Thyroid gland (tissue), 4 donors: ENCODE measurements at regions not wholly inside any gene's neighbourhood (a gene's known extent, or its start where the extent isn't known, plus 50 kb on each side); places are given as distances from the start of the nearest gene placed in this dataset.

ENCODE experiments used
- DNase-seq, 2 donors: peaks; one replicate each; pipeline ENCODE4 v3.0.0-alpha.2; 2019
- H3K27ac ChIP-seq, 3 donors: fragments of 200-600 bp; sonication (generic); 1 replicate in 2 of 3; 2 replicates in 1 of 3; pipeline ENCODE4 v1.5.1; 2016 to 2019; ENCODE audit warnings: mild to moderate bottlenecking in 1 of 3, moderate library complexity in 1 of 3
- H3K27me3 ChIP-seq: fragments of 200-600 bp; sonication (generic); one replicate; pipeline ENCODE4 v1.5.1; 2019
- H3K36me3 ChIP-seq, 2 donors: fragments of 200-600 bp; sonication (generic); one replicate each; pipeline ENCODE4 v1.5.1; 2016 to 2019
- H3K4me1 ChIP-seq, 2 donors: fragments of 200-600 bp; sonication (generic); one replicate each; pipeline ENCODE4 v1.5.1; 2017 to 2019
- H3K4me3 ChIP-seq, 3 donors: fragments of 200-600 bp; sonication (generic); replicated peaks in 1 of 3; 1 replicate in 2 of 3; 2 replicates in 1 of 3; pipeline ENCODE4 v1.5.1; 2016; ENCODE audit warnings: mild to moderate bottlenecking in 1 of 3
- H3K9me3 ChIP-seq: fragments of 200-600 bp; sonication (generic); one replicate; pipeline ENCODE4 v1.5.1; 2017
- CTCF ChIP-seq, 6 experiments: fragments of 200-600 bp in 3 of 6; fragments of 450-650 bp in 3 of 6; sonication (generic) in 3 of 6; IDR thresholded peaks; one replicate each; pipeline ENCODE4 v1.5.1; 2016 to 2019; ENCODE audit warnings: antibody characterized with exemption in 6 of 6, mild to moderate bottlenecking in 2 of 6, inconsistent platforms in 1 of 6, moderate library complexity in 1 of 6
- POLR2A ChIP-seq, 2 donors: fragments of 450-650 bp; IDR thresholded peaks; one replicate each; pipeline ENCODE4 v1.6.1; 2017; ENCODE audit warnings: antibody characterized with exemption in 2 of 2, mild to moderate bottlenecking in 2 of 2, moderate library complexity in 1 of 2
- WGBS, 2 donors: methylation state at CpG; one replicate each; pipeline ENCODE4 v1.1.5; 2017; 5-methylcytosine and 5-hydroxymethylcytosine counted together
- intact Hi-C: fragments of 100-400 bp; cut with DNase I; formaldehyde crosslinking; loops from one replicate; pipeline ENCODE4 v1.15.1; 2023

DNA sequence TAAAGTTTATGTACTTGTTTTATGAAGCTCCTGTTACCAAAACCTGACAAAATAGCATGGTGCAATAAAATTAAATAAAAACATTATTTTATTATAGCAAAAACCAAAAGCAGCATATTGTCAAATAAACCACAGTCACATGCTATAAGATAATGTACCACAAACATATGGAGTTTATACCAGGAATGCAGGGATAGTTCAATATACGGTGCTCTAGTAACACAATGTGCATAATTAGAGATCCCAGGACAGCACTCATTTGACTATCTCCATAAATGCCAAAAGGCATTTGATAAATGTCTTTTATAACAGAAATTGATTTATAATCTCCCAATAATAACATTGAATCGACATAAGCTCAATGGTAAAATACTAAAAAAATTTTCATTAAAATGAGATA is 402.0 kb downstream of the RND3 start:
- Histone ChIP-seq H3K27ac (no peak overlapping the region), H3K4me3 (no peak overlapping the region), H3K4me1 (no peaks in the 10 kb centered on the region), H3K27me3 (no peaks in the 10 kb centered on the region), H3K9me3 (no peaks in the 10 kb centered on the region), H3K36me3 (no peaks in the 10 kb centered on the region)
- 95 to 97% methylated on average over 2 of the region's 2 CpGs for WGBS, 2 donors
- intact Hi-C loops: no loop called here
- TF ChIP-seq POLR2A (IDR thresholded peaks at IDR 0.05) (no peak), CTCF (IDR thresholded peaks at IDR 0.05) (no peak)
- DNase-seq: no peak

- intact Hi-C loops: no loop called here
- Histone ChIP-seq H3K27ac (no peak overlapping the region), H3K4me3 (no peak overlapping the region), H3K27me3 (no peaks in the 10 kb centered on the region), H3K36me3 (no peaks in the 10 kb centered on the region), H3K9me3 (no peaks in the 10 kb centered on the region), H3K4me1 (no peaks in the 10 kb centered on the region)
- WGBS, 2 donors: 72 to 74% methylated on average over 4 of the region's 4 CpGs
- DNase-seq: no peak
- TF ChIP-seq CTCF (IDR thresholded peaks at IDR 0.05) (no peak), POLR2A (IDR thresholded peaks at IDR 0.05) (no peak)
Observed at GRCh38 chr2:150081775-150082481, 405.5 kb downstream of the RND3 start.

DNA sequence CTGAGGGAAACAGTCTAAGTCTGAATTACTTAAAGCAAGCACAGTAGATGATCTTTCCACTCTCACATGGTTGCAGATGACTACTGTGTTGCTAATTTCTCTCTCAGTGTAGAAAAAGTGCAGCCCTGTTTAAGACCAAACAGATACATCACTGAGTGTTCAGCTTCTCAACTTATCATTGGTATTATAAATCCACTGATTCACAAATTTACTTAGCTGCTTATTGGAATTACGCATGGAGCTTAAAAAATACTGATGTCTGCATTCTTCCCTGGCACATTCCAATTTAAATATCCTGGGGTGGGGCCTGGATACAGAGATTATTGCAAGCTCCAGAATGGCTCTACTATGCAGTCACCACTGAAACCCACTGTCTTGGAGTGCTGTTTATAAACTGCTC is 411.2 kb downstream of the RND3 start:
- Histone ChIP-seq H3K9me3 (no peaks in the 10 kb centered on the region), H3K27ac (no peak overlapping the region), H3K36me3 (no peaks in the 10 kb centered on the region), H3K4me3 (no peak overlapping the region), H3K27me3 (no peaks in the 10 kb centered on the region), H3K4me1 (no peaks in the 10 kb centered on the region)
- 77 to 87% methylated on average over 1 of the region's 1 CpG for WGBS, 2 donors
- no peak for DNase-seq
- TF ChIP-seq POLR2A (IDR thresholded peaks at IDR 0.05) (no peak), CTCF (IDR thresholded peaks at IDR 0.05) (no peak)
- intact Hi-C loops: no loop called here

GRCh38 chr2:150075831-150076230 is 411.6 kb downstream of the RND3 start:
- Histone ChIP-seq H3K4me1 (no peaks in the 10 kb centered on the region), H3K27ac (no peak overlapping the region), H3K4me3 (no peak overlapping the region), H3K27me3 (no peaks in the 10 kb centered on the region), H3K9me3 (no peaks in the 10 kb centered on the region), H3K36me3 (no peaks in the 10 kb centered on the region)
- 82 to 91% methylated on average over 2 of the region's 2 CpGs for WGBS, 2 donors
- TF ChIP-seq CTCF (IDR thresholded peaks at IDR 0.05) (no peak), POLR2A (IDR thresholded peaks at IDR 0.05) (no peak)
- DNase-seq: no peak
- intact Hi-C loops: no loop called here

GRCh38 chr2:150066490-150066889 is 421.0 kb downstream of the RND3 start:
- Histone ChIP-seq H3K27me3 (no peaks in the 10 kb centered on the region), H3K9me3 (no peaks in the 10 kb centered on the region), H3K4me1 (no peaks in the 10 kb centered on the region), H3K27ac (no peak overlapping the region), H3K4me3 (no peak overlapping the region), H3K36me3 (no peaks in the 10 kb centered on the region)
- intact Hi-C loops: no loop called here
- no peak for TF ChIP-seq POLR2A (IDR thresholded peaks at IDR 0.05)
- TF ChIP-seq CTCF (IDR thresholded peaks at IDR 0.05): no peak
- 100% methylated on average over 1 of the region's 1 CpG for WGBS, 2 donors
- DNase-seq: no peak
